NCI-H1436 treated with DMSO at 0.1 percent for 48 hours (cell line): ENCODE measurements at regions not wholly inside any gene's neighbourhood (a gene's known extent, or its start where the extent isn't known, plus 50 kb on each side); places are given as distances from the start of the nearest gene placed in this dataset.

Experiments used
- DNase-seq: peaks from one replicate; lab custom pipeline; 2025; lab: John Stamatoyannopoulos, UW

DNA sequence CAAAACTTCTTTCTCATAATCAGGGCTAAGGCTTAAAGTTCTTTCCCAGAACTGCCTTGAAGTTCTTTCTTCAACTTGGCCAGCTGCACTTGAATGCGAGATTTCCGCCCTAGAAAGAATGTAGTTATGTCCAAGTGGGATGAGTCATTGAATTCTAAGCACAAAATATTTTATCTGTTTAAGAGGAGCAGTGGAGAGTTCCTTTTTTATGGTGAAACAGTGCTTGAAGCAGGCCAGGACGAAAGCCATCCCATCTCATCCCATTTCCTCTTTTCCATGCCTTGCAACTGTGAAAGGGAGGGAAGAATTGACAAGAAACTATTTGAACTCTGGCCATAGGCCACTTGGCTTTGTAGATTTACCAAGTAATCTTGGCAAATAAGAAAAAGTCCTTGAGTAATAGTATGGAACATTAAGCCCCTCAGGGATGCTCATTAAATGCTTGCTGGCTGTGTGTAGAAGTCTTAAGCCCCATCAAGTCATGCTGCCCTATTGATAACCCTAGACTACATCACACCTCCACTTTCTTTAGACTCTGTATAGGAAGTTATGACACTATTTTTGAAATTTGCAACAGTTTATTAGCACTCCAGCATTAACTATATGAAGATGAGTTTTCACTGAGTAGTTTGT lies 174.5 kb downstream of the KCTD12 start:
- DNase-seq, result no peak

DNA sequence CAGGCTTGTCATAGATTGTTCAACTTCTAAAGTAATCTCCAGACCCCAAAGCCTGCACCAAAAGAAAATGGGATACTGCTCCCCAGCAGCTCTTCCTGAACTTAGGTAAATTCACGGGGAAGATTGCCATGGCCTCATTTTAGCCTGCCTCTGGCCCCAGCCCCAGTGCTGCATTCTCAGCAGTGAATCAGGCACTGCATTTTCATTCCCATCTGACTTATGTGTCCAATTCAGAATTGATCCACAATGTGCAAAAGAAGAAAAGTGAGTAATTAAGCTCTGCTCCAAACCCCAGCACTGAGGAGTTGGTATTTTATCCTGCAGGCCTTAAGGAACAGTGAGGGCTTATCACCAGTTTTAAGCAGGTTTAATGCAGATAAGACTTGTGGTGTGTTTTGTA lies 176.4 kb downstream of the KCTD12 start:
- DNase-seq, result no peak

DNA sequence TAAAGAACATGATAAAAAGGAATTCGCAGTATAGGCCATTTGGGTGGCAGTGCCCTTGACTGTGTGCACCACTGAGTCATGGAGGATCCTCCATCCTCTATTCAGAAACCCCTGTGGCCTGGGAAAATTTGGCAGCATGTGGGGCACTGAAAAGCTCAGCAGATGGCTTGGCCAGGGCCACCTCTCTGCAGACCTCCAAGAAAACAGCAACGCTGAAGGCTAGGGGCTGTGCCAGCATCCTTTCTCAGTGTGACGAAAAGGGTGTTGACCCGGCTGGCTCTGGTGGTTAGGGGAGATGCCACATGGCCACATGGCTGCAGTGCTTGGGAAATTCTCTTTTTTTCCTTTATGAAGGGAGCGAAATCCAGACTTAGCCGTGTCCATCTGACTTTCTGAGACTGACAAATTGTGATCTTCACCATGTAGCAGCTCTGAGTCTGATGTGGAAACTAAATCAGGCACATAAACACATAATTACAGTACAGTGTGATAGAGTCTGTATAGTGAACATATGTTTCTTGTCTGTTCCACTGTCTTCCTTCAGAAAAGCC lies 178.0 kb downstream of the KCTD12 start:
- no peak for DNase-seq

DNA sequence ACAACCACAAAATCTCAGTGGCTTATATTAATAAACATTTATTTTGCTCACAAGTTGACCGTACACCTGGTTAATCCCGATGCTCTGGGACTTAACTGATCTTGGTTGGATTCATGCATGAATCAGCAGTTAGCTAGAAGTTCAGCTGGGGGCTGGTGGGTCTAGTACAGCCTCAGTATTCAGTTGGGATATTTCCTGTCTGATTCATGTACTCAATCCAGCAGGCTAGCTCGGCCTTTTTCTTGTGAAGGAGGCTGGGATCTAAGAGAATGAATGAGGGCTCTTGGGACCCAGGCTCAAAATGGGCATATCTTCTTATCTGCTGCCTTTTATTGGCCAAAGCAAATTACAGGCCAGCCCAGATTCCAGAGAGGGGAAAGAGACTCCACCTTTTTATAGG lies 178.8 kb downstream of the KCTD12 start:
- DNase-seq, result no peak

DNA sequence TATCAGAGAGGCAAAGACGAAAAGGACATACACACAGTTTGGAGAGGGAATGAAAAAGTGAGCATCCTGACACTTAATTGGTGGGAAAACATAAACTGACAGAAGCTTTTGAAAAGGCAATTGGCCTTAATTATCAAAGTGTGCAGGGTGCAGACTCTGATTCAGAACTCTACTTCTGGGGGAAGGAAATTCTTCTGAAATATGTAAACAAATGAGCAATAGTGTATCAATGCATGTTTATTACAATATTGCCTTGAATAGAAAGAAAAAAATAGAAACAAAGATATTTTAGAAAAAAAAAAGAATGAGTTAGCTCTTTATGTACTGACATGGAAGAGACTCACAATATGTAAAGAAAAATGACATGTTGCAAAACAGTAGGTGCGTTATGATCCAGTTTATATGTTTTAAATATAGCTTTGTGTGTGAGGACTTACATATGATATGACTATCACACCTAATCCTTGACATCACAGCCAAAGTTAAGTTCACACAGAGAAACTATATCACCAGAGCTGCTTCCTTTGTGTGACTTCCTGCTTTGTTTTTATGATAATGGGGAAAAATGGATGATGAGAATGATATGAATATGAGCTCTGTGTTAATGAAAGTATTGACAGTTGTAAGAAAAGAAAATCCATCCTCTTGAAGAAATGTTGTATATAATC lies 182.4 kb downstream of the KCTD12 start:
- no peak for DNase-seq

DNA sequence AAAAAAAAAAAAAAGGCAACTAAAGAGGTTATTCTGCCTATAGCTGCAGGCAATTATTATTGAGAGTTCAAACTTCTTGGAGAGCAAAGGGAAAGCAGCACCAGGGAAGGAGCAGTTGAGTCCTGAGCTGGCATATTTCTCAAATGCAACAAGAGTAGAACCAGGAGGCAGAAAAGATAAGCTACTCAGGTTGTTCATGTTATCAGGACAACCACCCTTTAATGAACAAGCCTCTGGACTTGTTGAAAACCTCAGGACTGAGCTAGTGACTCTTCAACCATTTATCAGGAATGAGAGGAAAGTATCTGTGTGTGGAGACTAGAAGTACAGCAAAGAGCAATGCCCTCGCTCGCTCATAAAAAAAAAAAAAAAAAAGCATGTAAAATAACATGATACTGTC lies 183.0 kb downstream of the KCTD12 start:
- no peak for DNase-seq

DNA sequence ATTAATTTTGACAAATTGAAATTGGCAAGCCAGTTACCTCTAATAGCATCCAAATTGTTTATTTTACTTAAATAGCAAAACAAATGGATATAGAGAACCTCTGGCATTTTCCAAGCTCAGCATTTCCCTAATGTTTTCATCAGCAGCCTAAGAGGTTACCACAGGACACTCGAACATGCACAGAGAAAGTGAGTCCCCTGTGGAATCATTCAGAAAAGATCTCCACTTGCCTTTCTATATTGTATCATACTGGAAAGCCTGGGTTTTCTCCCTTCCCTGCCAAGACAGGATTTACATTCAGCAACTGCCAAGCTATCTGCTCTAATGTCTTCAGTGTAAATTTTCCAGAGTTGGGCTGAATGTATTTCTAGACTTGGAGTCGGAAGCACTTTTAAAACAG lies 188.9 kb downstream of the KCTD12 start:
- DNase-seq, result no peak

DNA sequence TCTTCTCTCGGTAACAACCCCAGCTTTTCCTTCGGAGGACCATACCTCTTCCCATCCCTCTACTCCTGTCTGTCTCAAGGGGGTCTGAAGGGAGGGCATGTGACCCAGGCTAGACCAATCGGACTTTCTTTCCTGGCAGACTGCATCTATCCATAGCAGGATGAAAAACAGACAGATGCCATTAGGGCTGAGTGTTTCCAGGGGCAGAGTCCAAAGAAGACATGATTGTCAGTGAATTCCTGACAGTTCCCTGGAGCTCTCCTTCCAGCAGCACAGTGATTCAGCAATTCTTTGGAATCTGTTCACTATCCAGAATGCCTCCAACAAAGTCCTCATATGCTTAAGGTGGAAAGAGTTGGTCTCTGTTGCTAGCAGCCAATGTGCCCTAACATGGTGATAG lies 189.8 kb downstream of the KCTD12 start:
- DNase-seq, result no peak

DNA sequence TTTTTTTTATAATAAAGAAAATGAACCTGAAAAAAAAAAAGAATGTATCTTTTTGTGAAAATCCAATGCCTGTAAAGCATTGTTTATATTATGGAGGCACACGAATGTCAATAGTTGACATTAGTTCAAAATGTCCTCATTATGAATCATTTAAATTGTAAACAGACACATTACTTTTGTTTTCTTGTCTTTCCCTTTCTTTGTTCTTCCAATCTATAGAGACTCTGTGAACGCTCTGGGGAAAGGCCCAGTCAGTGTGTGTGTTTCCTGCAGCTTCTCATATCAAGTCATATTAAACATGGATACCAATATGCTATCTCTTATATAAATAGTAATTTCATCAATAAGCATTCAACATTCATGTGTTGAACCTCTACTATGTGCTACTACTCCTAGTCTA lies 193.1 kb downstream of the KCTD12 start:
- no peak for DNase-seq

DNA sequence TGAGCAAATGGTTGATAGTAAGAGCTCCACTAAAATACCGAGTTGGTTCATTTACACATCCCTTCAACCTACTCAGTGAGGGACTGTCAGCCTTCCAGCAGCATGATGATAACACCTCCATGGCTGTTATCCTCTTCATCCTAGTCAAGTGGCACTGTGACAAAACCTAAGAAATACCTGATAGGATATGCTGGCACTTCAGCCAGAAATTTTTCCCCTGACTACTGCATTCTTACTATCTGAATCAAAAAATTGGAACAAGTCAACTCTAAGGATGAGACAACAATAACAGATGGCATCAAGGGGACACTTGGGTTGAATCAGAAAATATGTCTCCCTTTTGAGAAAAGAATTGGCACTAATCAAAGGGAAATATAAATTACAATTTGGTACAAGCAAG lies 193.9 kb downstream of the KCTD12 start:
- no peak for DNase-seq

DNA sequence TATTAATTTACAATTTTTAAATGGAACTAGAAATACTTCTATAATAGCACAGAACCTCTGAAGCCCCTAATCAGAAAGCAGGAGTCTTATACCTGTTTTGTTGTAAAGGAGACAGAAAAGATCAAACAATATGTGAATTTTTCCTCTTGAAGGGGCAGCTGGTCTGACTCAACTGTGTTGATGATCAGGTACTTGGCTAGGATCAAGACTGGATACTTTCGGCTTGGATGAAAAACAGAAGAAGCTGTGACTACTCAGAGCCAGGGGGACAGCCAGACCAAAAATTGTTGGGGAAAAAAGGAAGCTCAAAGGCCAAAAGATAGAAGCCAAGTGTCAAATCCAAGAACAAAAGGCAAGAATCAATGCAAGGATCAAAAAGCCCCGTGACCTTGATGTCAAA lies 195.6 kb downstream of the KCTD12 start:
- no peak for DNase-seq

DNA sequence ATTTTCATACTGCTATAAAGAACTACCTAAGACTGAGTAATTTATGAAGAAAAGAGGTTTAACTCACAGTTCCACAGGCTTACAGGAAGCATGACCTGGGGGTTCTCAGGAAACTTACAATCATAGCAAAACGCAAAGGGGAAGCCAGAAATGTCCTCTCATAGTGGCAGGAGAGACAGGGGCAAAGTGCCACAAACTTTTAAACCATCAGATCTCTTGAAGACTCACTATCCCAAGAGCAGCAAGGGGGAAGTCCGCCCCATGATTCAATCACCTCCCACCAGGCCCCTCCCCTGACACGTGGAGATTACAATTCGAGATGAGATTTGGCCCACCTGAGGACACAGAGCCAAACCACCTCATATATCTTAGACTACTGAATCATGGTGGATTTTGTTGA lies 198.7 kb downstream of the KCTD12 start:
- DNase-seq, result no peak

DNA sequence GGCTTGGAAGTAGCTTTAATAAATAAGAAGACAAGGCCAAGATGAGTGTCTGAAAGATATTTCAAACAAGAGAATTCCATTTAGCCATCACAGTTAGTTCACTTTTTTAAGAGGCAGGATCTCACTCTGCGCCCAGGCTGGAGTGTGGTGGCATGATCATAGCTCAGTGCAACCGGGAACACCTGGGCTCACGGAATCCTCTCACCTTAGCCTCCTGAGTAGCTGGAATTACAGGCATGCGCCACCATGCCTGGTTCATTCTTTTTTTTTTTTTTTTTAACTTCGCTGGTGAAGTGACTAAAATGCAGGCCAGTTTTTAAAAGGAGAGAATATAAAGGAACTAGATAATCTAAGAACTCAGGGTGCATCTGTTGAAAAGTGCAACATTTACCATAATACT lies 200.3 kb downstream of the KCTD12 start:
- DNase-seq, result no peak

DNA sequence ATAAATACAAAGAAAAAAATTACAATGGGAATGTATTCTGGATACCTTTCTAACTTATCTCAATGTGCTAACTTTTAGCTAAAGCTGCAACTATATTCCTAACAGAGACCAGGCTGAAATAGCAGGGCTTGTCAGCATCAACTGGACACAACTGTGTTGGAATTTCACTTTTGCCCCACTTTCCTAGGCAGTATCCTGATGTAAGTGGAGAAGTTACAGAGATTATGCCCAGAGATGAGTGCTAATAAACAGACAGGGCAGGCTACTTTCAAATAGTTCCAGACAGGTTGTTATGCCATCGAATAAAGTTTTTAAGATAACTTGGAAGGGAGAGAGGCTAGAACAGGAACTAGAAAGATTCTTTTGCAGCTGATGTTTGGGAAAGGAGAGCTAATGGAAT lies 201.9 kb downstream of the KCTD12 start:
- DNase-seq, result no peak

DNA sequence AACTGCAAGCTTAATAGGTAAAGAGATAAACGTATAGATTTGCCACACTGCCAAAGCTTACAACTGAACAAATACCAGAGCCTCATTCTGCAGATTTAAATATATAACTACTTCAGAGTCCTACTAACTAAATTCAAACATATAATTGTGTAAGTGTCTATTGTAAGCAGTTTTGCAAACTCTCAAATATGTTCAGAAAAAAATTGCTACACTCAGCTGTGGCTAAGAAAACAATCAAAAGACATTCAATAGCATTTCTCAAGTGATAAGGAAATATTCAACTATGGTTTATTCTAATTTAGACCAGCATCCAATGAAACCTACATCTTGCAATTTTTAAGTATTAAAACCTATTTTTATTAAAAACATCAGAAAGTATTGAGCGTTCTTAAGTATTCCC lies 202.4 kb downstream of the KCTD12 start:
- DNase-seq, result no peak

DNA sequence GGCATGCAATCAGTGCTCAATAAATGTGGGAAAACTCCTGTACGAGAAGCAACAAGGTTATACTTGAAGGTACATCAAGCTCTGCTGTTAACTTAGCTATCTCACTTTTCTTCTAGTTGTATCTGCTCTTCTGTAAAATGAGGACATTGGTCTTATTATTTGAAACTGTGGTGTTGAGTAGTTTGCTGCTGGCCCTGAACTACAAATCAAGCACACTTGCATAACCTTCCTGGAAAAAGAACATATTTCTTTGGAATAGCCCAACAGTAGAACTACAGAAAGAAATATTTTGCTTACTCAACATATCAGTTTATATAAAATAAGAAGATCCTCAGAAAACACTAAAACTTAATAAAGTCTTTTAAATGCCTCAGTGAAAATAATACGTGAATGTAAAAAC lies 203.0 kb downstream of the KCTD12 start:
- no peak for DNase-seq

DNA sequence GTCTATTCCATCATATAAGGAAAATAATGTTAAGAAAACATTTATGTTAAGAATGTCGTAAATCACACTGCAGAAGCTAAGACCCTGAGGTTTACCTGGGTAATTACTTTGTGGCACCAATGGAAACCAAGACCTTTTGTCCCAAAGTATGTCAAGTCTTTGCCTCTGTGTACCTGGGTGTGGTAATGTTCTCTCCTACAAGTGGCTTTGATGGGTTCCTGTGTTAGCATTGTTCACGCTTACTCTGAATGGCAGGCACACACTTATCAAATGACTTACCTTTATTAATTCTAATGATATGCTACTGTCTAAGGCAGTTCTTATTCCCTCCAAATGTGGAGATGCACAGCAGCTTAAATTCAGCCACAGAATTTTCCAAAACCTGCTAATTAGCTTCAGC lies 206.1 kb downstream of the KCTD12 start:
- no peak for DNase-seq

DNA sequence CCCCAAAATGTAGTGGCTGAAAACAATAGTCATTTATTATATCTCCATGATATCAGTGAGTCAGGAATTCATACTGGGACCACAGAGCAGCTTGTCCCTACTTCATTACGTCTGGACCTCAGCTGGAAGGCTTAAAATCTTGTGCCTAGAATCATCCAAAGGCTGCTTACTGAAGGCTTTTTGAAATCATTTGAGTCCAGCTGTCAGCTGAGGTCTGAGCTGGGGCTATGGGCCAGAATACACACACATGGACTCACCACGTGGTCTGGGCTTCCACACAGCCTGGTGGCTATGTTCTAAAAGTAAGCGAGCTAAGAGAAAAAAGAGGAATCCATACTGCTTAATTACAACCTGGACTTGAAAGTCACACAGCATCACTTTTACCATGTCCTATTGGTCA lies 209.2 kb downstream of the KCTD12 start:
- DNase-seq, result no peak

DNA sequence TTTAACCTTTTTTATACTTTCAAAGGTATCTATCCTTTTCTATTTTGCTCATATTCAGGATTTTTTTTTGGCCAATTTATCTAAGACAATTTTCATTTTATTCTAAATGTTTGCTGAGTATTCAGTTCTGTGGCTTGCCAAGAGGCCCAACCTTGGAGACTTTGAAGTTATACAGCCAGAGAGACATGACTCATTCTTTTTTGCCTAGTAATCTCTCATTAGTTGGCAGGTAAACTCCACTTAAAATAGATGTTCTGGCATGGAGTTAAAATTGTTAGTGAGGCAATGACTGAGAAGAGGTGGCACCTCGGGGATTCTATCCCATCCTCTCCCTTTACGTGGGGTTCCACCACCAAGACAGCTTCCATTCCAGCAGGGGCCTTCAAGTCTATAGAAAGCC lies 213.8 kb downstream of the KCTD12 start:
- DNase-seq, result no peak

DNA sequence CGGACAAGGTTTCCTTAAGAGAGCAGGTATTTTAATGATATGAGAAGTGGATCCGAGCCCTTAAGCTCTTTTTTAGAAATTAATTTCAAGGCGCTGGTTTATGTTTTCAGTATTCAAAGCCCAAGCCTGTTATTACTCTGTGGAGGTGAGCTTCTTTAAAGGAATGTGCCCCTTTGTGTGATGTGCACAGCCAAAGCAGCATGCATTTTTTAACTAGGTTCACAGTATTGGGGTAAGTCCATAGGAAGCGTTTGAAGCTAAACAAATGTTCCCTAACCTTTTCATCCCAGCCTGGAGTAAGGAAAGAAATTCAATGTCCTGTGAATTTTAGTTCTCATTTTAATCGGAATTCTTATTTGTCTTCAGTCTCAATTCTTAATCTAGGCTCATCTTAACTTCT lies 217.5 kb downstream of the KCTD12 start:
- no peak for DNase-seq

DNA sequence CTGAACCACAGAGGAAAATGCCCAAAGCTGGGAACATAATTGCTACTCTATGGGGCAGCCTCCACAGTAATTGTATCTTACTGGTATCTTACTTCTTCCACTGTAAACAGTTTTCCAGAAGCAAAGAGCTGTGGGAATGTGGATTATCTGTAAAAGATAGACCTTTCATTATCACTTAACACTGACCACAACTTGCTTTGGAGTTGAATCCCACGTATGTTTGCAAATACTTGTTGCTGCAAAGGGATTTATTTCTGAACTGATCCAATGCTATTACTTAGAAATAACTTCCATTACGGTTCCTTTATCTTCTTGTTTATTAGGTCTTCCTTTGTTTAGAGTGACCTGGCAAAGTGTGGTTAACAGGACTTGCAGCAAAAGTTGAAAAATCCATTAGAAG lies 218.1 kb downstream of the KCTD12 start:
- no peak for DNase-seq

DNA sequence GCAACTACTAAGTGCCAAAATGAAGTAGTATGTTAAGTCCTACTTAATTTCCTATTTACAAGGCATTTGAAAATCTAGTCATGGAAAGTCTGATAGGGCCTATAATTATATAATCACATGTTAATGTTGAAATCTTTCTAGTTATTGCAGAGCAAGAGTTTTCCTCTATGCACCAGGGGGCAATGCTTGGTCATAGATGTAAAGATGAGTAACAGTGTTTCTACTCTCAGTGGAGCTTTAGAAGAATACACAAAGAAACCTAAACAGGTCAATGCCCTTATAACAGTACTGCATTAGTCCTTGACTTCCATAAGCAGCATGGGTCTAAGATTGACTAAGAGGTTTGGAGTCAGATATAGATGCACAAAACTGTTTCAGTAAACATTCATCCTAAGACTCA lies 218.7 kb downstream of the KCTD12 start:
- DNase-seq, result peak; percentile 20

DNA sequence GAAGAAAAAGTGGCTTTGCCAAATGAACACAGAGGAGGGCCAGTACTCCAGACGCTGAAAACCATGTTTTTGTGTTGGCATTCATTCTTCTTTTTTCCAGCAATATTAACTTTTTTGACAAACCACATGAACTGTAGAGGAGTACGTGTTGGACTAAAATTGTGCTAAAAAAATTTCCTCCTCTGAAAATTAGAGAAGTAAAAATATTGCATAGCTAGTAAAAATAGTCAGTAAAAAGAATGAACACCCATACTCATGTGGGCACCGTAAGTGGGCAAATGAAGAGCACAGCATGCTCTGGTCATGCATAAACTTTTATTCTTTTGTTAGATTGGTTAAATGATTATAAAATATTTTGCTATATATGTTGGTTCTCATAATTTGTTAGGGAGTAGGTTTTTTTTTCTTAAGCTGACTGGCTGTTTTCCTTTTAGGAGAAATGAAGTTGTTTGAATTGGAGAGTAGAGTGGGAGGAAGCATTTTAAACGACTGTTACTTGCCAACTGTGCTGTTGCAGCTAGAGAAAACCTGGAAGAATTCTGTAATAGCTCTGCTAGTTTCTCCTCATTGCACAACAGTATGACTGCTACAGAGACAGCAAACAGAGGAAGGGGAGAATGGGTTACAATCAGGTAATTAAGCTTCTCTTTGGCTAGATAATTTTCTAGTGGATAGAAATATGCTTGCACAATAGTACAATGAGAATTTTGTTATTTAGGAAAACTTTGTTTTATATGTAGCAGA lies 222.4 kb downstream of the KCTD12 start:
- DNase-seq, result no peak
